Muscle layer of duodenum (tissue), 2 donors: ENCODE measurements at regions not wholly inside any gene's neighbourhood (a gene's known extent, or its start where the extent isn't known, plus 50 kb on each side); places are given as distances from the start of the nearest gene placed in this dataset.

Experiments used
- H3K27ac ChIP-seq: one replicate; pipeline ENCODE4 v1.7.0; 2013; ENCODE audit warnings: mild to moderate bottlenecking, low read length
- H3K27me3 ChIP-seq: one replicate; pipeline ENCODE4 v1.7.0; 2013; ENCODE audit warnings: low read depth, mild to moderate bottlenecking, control low read depth, low read length
- H3K36me3 ChIP-seq, 2 donors: one replicate each; pipeline ENCODE4 v1.7.0; 2013; ENCODE audit warnings: low read length in 2 of 2, control low read depth in 1 of 2, mild to moderate bottlenecking in 1 of 2; ENCODE audit not compliant: insufficient read depth in 2 of 2, control insufficient read depth in 1 of 2
- H3K4me1 ChIP-seq, 2 donors: one replicate each; pipeline ENCODE4 v1.7.0; 2013; ENCODE audit warnings: low read length in 2 of 2, mild to moderate bottlenecking in 2 of 2, control low read depth in 1 of 2, moderate library complexity in 1 of 2; ENCODE audit not compliant: insufficient read depth in 2 of 2, control insufficient read depth in 1 of 2
- H3K4me3 ChIP-seq, 2 donors: one replicate each; pipeline ENCODE4 v1.7.0; 2013; ENCODE audit warnings: low read length in 2 of 2, low read depth in 1 of 2, mild to moderate bottlenecking in 1 of 2
- H3K9me3 ChIP-seq, 2 donors: one replicate each; pipeline ENCODE4 v1.7.0; 2013; ENCODE audit warnings: low read length in 2 of 2, control low read depth in 1 of 2, mild to moderate bottlenecking in 1 of 2; ENCODE audit not compliant: control insufficient read depth in 1 of 2
- donor health status: healthy.

DNA sequence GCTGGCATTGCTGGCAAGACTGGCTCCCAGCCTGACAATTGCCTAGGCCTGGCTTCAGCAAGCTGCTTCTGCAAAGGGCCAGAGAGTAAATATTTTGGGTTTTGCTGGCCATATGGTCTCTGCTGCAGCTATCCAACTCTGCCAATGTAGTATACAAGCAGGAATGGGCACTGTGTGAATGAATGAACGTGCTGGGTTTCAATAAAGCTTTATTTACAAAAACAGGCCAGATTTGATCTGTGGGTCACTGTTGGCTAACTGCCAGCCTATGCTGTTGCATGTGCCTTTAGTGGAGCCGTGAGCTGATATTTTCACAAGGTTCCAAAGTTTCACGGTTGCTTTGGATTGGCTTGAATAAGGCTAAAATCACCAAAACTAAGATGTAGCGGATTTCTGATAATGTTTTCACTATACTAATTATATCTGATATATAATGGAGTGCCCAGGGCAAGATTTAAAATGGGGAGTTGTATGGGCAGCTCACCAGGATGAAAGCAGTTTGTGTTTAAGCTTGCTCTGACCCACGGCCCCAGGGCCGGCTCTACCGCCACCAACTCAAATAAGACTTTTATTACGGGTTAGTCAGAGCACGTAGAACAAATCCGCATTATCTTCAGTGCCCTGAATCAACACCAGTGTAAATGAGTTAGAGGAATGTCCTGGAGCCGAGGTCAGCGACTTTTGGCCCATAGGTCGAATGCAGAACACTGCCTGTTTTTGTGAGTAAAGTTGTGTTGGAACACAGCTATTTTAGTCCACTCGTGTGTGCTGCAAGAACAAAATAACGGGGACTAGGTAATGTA is 98.6 kb upstream of the DAP start:
- Histone ChIP-seq H3K27me3 (no peaks in the 10 kb centered on the region), H3K4me3 (no peak overlapping the region)

DNA sequence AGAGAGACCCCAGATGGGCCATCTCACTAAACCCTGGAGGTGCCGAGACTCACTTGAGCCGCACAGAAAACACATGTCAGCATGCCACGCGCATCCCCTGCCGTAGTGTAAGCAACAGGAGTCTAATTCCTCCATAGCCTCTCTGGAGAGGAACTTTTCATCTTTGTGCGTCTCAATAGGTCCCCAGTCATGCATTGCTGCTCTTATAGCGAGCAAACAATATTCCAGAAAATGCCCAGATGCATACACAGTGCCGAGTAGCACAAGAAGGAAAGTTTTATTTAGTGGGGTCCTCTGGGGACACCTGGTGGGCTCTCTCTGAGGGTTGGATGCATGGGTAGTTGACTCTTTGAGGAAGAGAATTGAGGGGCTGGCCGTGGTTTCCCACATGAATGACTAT is 97.9 kb upstream of the DAP start:
- Histone ChIP-seq H3K36me3 (no peaks in the 10 kb centered on the region), H3K4me3 (no peak overlapping the region), H3K4me1 (peaks cover 0 to 15% of the 10 kb centered on the region in 2 donors), H3K27me3 (no peaks in the 10 kb centered on the region), H3K27ac (no peak overlapping the region), H3K9me3 (no peaks in the 10 kb centered on the region)

More for the DNA sequence above, 98.6 kb upstream of the DAP start:
- Histone ChIP-seq H3K36me3 (no peaks in the 10 kb centered on the region), H3K4me1 (peaks cover 0 to 15% of the 10 kb centered on the region in 2 donors), H3K27ac (no peak overlapping the region), H3K9me3 (no peaks in the 10 kb centered on the region)

DNA sequence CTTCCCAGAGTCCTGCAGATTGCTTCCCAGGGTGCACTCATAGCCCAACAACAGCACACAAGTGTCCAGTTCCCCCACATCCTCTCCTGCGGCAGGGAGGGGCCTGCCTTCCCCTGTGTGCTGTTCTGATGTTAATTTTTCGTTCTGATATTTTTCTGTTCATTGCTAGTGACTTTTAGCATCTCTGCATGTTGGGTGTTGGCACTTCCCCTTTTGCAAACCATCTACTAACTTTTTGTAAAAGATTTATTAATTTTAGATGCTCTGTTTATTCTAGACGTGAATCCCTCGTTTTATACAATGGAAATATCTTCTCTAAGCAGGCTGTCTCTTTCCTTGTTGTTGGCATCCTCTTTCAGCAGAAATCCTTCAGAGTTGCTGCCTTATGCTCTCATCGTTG is 97.3 kb upstream of the DAP start:
- H3K27ac ChIP-seq, result no peak overlapping the region
- H3K27me3 ChIP-seq, result no peaks in the 10 kb centered on the region
- H3K9me3 ChIP-seq, result no peaks in the 10 kb centered on the region
- peaks cover 0 to 15% of the 10 kb centered on the region in 2 donors for H3K4me1 ChIP-seq
- H3K4me3 ChIP-seq, result no peak overlapping the region
- no peaks in the 10 kb centered on the region for H3K36me3 ChIP-seq

DNA sequence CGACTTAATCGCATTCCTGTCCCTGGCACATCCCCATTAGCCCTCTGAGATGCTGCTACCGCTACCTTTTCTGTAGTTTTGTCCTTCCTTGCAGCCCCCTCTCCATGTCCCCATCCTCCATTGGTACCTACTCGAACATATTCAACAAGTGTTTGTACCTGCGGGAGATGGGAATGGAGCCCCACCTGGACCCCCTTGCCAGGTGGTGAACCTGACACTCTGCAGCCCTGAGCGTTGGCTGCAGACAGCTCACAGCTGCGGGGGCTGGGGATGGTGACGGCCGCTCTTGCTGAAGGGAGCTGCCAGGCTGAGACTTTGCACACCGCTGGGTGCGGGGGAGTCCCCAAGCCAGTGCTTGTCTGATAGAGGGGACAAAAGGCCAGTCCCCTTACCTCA is 96.3 kb upstream of the DAP start:
- H3K36me3 ChIP-seq, result no peaks in the 10 kb centered on the region
- peaks cover 0 to 15% of the 10 kb centered on the region in 2 donors for H3K4me1 ChIP-seq
- H3K27ac ChIP-seq, result no peak overlapping the region
- no peaks in the 10 kb centered on the region for H3K9me3 ChIP-seq
- peak overlapping the region; percentile 27 to 34 for H3K4me3 ChIP-seq
- no peaks in the 10 kb centered on the region for H3K27me3 ChIP-seq

DNA sequence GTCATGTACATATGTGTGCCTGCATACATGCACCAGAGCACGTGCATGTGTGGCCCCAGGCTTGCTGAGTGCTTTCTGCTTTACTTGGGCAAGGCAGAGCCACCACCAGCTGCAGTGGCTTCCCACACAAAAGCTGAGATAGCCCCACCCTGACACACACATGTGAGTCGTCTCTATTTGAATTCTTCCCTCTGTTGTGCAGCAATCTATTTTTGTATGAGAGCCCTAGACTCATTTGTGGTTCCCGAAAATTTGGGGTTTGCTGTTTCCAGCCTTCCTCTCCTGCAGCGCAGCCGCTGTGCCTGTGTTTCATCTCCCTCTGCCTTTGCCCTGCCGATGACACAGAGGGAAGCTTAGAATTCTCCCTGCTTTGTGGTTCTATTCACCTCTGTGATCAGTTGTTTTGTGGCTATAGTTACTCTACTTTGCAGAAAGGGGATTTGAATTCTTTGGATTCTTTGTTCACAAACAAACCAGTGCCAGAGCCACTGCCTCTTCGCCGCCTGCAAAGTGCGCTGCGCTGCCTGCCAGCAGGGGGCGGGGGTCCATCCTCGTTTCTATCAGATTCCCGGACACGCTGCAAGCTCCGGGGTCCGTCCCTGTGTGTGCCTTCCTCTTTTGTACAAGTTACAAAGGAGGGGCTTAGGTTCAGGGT is 95.8 kb upstream of the DAP start:
- Histone ChIP-seq H3K4me3 (peak overlapping the region; percentile 27 to 34), H3K9me3 (no peaks in the 10 kb centered on the region), H3K4me1 (peaks cover 0 to 15% of the 10 kb centered on the region in 2 donors), H3K36me3 (no peaks in the 10 kb centered on the region), H3K27ac (no peak overlapping the region), H3K27me3 (no peaks in the 10 kb centered on the region)

DNA sequence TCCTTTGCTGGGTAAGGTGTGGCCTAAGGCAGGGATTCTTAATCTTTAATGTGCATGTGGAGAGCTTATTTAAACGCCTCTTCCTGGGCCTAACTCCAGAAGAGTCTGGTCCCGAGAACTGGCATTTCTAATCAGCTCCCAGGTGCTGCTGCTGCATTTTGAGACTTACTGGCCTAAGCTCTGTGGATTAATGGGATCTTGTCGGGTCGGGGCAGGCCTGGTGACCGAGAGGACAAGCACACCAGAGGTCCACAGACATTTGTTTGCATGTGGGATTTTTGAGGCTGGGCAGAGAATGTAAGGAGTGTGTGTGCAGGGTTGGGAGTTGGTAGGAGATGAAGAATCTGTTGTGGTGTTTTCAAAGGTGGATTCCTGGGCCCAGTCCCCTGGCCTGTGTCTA is 95.0 kb upstream of the DAP start:
- Histone ChIP-seq H3K27ac (no peak overlapping the region), H3K9me3 (no peaks in the 10 kb centered on the region), H3K36me3 (no peaks in the 10 kb centered on the region), H3K4me1 (peaks cover 0 to 15% of the 10 kb centered on the region in 2 donors), H3K4me3 (no peak overlapping the region), H3K27me3 (no peaks in the 10 kb centered on the region)

DNA sequence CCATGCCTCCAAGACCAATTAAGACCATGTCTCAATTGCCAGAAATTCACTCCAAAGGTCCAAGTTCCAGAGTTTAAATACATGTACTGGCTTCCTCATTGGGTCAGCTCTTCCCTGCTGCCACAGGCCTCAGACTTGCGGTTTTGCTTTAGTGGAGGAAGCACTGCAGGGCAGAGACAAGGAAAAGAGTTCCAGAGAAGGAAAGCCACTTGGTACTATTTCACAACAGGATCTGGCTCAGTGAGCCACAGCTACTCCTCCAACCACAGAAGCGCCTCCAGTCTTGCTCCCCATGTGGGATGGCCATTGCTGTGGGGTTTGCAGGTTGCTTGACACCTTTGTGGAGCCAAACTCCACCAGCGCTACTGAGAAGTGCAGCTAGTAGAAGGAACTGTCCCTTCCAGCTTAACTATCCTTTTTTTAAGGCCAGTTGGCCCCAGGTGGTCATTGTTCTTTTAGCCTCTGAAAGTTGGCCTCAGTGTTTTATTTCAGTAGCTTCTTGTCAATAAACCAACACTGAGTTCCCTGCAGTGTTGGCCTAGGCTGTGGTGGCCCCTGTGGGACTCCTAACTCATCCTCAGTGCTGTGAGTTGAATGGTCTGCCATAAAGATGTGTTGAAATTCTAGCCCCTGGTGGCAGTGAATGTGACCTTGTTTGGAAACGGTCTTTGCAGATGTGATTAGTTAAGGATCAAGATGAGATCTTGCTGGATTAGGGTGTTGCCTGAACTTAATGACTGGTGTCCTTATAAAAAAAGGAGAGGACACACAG is 93.7 kb upstream of the DAP start:
- Histone ChIP-seq H3K27me3 (no peaks in the 10 kb centered on the region), H3K9me3 (no peaks in the 10 kb centered on the region), H3K4me3 (no peak overlapping the region), H3K4me1 (peaks cover 0 to 15% of the 10 kb centered on the region in 2 donors), H3K27ac (no peak overlapping the region), H3K36me3 (no peaks in the 10 kb centered on the region)

DNA sequence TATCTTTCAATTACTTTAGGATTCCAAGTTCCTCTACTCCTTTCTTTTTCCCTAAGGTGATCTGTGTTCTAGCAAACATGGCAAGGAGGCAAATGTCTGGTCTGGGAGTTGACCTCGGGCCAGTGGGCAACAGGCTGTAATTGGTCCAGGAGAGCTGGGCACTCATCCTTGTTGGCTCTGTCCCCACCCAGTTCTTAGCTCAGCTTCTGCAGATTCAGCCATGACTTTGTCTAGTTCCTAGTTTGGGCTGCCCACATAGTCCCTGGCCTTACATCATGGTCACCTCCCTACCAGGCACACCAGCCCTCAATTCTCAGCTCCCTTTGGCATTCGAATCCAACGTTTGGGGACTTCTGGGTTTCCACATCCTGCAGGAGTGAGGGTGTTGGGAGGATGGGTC is 92.1 kb upstream of the DAP start:
- Histone ChIP-seq H3K36me3 (no peaks in the 10 kb centered on the region), H3K9me3 (no peaks in the 10 kb centered on the region), H3K4me3 (no peak overlapping the region), H3K27me3 (no peaks in the 10 kb centered on the region), H3K27ac (no peak overlapping the region), H3K4me1 (peaks cover 0 to 15% of the 10 kb centered on the region in 2 donors)

DNA sequence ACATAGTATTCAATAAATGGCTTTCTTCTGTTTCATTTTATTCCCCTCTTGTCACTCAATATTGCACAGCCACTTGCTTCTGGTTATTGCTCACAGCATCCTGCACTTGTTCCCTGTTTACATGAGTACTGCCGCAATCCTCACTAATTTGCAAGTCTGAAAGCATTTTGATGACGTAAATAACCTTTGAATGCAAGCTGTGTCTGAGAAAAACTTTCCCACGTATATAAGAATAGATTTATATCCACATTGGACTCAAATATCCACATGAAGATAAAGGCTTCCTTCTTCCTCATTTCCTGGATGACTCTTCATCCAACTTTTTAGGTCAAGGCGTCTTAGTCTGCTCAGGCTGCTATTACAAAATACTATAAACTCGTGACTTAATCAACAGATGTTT is 88.2 kb upstream of the DAP start:
- H3K4me3 ChIP-seq, result no peak overlapping the region

DNA sequence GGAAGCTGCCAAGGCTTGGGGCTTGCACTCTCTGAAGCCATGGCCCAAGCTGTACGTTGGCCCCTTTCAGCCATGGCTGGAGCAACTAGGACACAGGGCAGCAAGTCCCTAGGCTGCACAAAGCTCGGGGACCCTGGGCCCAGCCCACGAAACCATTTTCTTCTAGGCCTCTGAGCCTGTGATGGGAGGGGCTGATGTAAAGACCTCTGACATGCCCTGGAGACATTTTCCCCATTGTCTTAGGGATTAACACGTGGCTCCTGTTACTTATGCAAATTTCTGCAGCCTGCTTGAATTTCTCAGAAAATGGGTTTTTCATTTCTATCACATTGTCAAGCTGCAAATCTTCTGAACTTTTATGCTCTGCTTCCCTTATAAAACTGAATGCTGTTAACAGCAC is 83.0 kb upstream of the DAP start:
- no peaks in the 10 kb centered on the region for H3K9me3 ChIP-seq
- no peaks in the 10 kb centered on the region for H3K4me1 ChIP-seq
- H3K4me3 ChIP-seq, result no peak overlapping the region
- no peaks in the 10 kb centered on the region for H3K36me3 ChIP-seq
- H3K27me3 ChIP-seq, result no peaks in the 10 kb centered on the region
- no peak overlapping the region for H3K27ac ChIP-seq

More for the DNA sequence above, 88.2 kb upstream of the DAP start:
- Histone ChIP-seq H3K27me3 (no peaks in the 10 kb centered on the region), H3K9me3 (no peaks in the 10 kb centered on the region), H3K27ac (no peak overlapping the region), H3K36me3 (no peaks in the 10 kb centered on the region), H3K4me1 (no peaks in the 10 kb centered on the region)

DNA sequence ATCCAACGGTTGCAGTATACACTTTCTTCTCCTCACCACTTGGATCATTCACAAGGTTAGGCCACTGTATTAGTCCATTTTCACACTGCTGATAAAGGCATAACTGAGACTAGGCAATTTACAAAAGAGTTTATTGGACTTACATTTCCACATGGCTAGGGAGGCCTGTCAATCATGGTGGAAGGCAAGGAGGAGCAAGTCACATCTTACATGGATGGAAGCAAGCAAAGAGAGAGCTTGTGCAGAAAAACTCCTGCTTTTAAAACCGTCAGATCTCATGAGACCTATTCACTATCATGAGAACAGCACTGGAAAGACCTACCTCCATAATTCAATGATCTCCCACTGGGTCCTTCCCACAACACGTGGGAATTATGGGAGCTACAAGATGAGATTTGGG is 81.8 kb upstream of the DAP start:
- H3K9me3 ChIP-seq, result no peaks in the 10 kb centered on the region
- no peaks in the 10 kb centered on the region for H3K27me3 ChIP-seq
- H3K4me3 ChIP-seq, result no peak overlapping the region
- H3K27ac ChIP-seq, result no peak overlapping the region
- H3K4me1 ChIP-seq, result no peaks in the 10 kb centered on the region
- H3K36me3 ChIP-seq, result no peaks in the 10 kb centered on the region
